ENCODE measurements at regions not wholly inside any gene's neighbourhood (a gene's known extent, or its start where the extent isn't known, plus 50 kb on each side); places are given as distances from the start of the nearest gene placed in this dataset.

- TF ChIP-seq CTCF (IDR thresholded peaks at IDR 0.05; ENCODE audit: low read depth, low read length) (no peak), EZH2phosphoT487 (IDR thresholded peaks at IDR 0.05; ENCODE audit: low read depth) (no peak)
Observed at GRCh38 chr6:1018041-1018440, 293.9 kb upstream of the FOXQ1 start.
